ENCODE measurements at regions not wholly inside any gene's neighbourhood (a gene's known extent, or its start where the extent isn't known, plus 50 kb on each side); places are given as distances from the start of the nearest gene placed in this dataset.
"Not testable (repeated sequence)": the region's sequence is repeated elsewhere in the genome, so short reads cannot be mapped to it uniquely, and the experiment has no call there.

DNA sequence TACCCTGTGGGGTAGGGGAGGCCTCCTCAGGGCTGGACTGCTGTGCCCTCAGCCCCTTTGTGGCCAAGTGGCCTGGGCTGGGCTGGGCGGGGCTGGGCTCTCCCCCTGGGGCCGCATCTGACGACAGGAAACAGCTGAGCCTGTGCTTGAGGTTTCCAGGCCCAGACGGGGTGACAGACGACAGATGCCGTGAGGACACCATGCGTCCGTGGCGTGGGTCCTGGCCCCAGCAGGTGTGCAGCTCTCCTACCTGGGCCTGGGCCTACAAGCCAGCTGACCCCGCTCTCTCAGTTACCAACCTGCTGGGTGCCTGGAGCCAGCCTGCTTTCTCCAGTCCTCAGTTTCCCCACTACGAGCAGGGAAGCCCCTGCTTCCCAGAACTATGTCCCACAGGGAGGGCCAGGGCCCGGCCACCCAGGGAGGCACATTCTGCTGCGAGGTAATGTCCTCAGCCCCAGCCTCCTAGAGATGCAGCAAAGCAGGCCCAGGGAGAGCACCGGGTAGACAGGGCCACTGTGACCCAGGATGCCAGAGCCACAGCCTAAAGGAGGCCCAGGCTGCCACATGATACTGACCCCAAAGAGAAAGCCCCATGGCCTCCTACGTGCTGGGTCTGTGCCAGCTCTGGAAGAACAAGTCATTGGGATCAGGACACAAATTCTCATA is 181.3 kb downstream of the IGLL1 start:
- ATAC-seq (replicated peaks): no peak

DNA sequence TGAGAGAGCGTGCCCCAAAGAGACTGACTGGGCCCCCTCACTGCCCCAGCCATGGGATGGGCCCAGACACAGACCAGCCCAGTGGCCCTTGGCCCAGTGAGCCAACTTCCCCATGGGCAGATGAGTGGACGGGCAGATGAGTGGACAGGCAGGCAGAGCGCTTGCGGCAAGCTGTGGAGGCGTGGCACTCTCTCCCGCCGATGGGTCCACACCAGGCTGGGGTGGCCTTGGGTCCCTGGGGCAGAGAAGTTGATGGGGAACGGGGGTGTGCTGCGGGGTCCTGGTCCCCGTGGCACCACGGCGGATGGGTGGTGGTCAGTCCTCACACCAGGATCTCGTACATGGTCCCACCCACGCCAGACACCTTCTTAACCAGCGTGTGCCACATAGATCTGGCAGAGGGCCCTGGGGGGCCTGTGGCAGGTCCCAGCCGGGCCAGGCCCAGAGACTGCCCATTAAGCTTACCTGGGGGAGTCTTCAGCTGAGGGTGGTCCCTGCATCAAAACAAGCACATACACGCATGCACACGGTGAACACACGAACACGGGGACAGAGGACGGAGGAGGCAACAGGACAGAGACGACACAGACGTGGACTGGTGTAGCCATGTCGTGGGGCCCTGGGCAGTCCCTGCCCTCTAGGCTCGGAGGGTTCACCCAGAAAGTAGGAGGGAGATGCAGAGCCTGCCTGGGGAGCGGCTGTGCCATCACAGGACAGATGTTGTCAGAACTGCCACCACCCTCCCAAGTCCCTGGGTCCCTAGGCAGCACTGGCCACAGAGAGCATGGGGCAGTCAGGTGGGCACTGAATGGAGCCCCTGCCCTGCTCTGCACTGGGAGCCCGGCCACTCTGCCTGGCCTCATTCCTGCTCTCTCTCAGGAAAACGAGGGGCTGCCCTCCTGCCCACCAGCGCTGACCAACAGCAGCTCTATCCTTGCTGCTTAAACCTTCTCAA is 182.2 kb downstream of the IGLL1 start:
- Mint-ChIP-seq H3K36me3 (no peaks in the 10 kb centered on the region), H3K4me1 (peaks cover 0 to 7% of the 10 kb centered on the region in 2 donors), H3K4me3 (no peak overlapping the region), H3K9me3 (no peaks in the 10 kb centered on the region), H3K27me3 (no peaks in the 10 kb centered on the region), H3K27ac (no peak overlapping the region)
- ATAC-seq (replicated peaks) (no peak), DNase-seq (no peak)

More for the DNA sequence above, 181.3 kb downstream of the IGLL1 start:
- DNase-seq: no peak
- no peaks in the 10 kb centered on the region for H3K9me3 Mint-ChIP-seq
- no peak overlapping the region for H3K4me3 Mint-ChIP-seq
- H3K4me1 Mint-ChIP-seq: peaks cover 0 to 12% of the 10 kb centered on the region in 2 donors
- no peak overlapping the region for H3K27ac Mint-ChIP-seq
- no peaks in the 10 kb centered on the region for H3K36me3 Mint-ChIP-seq
- H3K27me3 Mint-ChIP-seq: peaks cover 1 to 2% of the 10 kb centered on the region in 2 donors

DNA sequence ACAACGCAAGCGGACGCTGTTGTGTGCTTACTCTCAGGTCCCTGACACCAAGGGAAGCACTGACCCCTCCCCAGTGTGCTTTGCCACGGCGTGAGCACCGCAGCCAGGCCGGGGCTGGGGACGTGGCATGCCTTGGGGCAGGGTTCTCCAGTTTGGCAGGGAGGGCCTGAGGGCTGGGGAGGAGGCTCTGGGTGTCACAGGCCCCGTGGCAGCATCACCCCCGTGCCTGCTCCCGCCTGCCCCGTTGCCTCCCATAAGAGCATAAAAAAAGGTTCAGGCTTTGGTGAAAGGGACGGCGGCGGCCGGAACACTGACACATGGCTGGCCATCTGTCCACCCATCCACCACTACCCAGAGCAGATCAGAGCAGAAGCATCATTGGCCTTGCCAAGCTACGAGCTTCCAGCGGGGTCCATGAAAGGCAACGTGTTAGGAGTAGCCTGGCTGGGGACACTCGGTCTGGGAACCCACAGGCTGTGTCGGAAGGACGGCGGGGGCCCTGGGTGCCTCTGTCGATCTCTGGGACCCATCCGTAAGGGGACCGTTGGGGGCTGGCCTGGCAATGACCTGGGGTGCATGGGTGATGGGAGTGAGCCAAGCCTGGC is 183.0 kb downstream of the IGLL1 start:
- Mint-ChIP-seq H3K4me3 (no peak overlapping the region), H3K4me1 (peaks cover 0 to 6% of the 10 kb centered on the region in 2 donors)
- ATAC-seq (replicated peaks): no peak

DNA sequence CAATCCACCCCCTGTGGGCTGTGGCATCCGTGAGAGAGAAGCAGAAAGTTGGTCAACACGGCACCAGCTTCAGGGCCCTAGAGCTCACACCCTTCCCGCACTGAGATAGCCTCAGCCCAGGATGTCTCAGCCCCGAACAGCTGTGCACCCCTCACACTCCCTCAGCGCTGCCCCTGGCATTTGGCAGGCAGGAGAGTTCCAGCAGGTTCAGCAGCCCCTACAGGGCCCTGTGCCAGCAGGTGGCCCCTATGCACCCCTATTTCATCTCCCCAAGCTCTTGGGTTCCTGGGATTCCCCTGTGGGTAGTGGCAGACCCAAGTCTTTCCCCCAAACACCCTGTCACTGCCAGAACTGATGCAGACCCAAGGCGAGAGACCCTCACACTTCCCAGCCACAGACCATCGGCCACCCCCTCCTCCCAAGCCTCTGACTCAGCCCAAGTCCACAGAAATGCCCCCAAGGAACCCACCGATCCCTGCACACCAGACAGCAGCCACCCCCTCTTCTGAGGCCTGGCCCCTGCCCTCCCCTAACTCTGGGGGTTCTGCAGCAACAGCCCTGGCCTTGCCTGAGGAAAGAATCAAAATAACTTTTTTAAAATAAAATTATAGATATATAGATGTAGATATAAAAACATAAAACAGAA is 183.6 kb downstream of the IGLL1 start:
- peaks cover 0 to 6% of the 10 kb centered on the region in 2 donors for H3K4me1 Mint-ChIP-seq
- H3K27me3 Mint-ChIP-seq: peaks cover 0 to 5% of the 10 kb centered on the region in 2 donors
- H3K9me3 Mint-ChIP-seq: no peaks in the 10 kb centered on the region
- no peak overlapping the region for H3K4me3 Mint-ChIP-seq
- no peaks in the 10 kb centered on the region for H3K36me3 Mint-ChIP-seq
- DNase-seq: no peak
- H3K27ac Mint-ChIP-seq: no peak overlapping the region
- ATAC-seq (replicated peaks): no peak

More for the DNA sequence above, 183.0 kb downstream of the IGLL1 start:
- H3K27me3 Mint-ChIP-seq: peaks cover 0 to 3% of the 10 kb centered on the region in 2 donors
- H3K9me3 Mint-ChIP-seq: no peaks in the 10 kb centered on the region
- no peaks in the 10 kb centered on the region for H3K36me3 Mint-ChIP-seq
- no peak for DNase-seq
- H3K27ac Mint-ChIP-seq: no peak overlapping the region

DNA sequence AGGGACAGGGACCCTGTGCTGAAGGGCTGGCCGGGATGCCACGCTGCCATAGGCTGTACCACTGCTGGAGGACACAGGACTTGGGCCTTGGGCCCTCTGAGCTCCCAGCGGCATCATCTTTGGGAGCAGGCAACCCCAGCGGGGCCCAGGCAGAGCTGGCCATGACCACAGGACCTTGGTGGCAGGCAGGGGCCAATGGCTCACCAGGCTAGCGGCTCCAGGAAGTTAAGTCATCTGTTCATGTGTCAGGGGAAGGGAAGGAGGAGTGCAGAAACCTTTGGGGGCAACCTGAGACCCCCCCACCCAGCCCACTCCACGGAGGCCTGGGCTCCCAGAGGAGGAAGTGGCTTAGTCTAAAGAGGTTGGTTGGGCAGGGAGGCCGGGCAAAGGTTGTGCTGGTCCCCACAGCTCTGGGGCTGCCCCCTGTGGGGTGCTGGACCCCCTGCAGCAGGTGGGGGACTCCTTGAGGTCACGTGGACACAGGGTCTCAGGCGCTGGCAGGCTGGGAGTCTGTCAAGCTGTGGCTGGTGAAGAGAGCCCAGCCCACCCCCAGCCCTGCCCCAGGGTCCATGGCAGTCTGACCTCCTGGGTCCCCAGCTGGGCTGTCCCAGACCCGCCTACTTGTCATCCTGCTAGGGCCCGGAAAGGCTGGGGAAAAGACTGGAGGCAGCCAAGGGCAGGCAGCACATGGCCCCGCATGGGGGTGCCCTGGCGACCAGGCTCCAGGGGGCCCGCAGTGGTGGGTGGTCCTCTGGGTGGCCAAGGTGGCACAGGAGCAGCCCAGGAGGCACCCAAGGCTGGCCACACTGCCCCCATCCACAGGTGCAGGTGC is 184.3 kb downstream of the IGLL1 start:
- Mint-ChIP-seq H3K27ac (no peak overlapping the region), H3K36me3 (no peaks in the 10 kb centered on the region), H3K9me3 (no peaks in the 10 kb centered on the region), H3K27me3 (peaks cover 0 to 5% of the 10 kb centered on the region in 2 donors), H3K4me3 (no peak overlapping the region), H3K4me1 (peaks cover 0 to 6% of the 10 kb centered on the region in 2 donors)
- ATAC-seq (replicated peaks) (no peak), DNase-seq (no peak)

DNA sequence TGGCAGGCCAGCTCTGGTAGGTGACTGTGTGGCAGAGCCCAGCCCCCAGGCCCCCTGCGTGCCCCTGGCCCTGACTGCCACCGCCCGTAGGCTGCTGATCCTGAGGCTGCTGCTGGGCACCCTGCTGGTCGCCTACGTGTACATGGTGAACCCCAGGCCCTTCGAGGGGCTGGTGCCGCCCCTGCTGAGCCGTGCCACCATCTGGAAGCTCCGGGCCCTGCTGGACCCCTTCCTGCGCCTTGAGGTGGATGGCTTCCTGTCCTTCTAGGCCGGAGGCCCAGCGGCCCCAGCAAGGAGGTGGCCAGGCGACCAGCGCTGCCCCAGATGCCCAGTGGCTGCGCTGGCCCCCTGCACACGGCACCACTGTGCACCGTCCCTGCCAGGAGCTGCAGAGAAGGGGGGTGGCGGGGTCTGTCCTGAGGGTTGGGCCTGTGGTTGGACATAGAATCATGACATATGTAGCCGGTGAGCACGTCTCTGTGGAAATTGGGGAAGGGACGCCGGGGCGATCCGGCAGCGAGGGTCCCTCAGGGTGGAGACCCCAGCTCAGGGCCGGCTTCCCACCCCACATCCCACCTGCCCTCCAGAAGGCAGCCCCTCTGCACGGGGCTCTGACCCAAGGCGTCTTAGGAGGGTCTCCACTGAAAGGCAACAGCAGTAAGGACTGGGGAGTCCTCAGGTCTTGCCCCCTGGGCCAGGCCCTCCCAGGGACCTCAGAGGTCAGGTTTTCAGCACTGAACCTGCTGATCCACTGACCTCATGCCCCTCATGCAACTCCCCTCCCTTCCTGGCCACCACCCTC is 185.4 kb downstream of the IGLL1 start:
- Mint-ChIP-seq H3K4me3 (no peak overlapping the region), H3K9me3 (no peaks in the 10 kb centered on the region), H3K27ac (no peak overlapping the region), H3K4me1 (peaks cover 0 to 6% of the 10 kb centered on the region in 2 donors), H3K27me3 (peaks cover 0 to 5% of the 10 kb centered on the region in 2 donors), H3K36me3 (no peaks in the 10 kb centered on the region)
- ATAC-seq (replicated peaks): no peak
- no peak for DNase-seq

DNA sequence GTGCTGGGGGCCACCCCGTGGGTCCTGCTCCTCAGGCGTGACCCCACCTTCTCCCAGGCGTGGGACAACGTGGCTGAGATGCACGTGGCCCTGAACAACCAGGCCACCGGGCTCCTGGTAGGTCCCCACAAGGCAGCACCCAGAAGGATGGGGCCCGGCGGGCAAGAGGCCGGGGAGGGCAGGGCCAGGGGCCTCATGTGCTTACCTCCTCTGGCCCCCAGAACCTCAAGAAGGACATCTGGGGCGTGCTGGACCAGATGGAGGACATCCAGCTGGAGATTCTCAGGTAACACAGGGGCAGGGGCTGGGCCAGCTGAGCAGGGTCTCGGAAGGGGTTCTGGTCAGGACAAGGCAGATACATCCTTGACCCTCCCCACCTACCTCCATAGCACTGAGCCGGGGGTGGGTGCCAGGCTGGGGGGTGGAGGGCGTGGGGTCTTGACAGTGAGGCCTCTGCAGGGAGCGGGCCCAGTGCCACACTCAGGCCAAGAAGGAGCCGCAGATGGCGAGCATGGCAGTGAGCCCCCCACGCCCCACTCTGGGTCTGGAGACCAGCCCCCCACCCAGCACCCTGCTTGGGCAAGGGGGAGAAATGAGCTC is 186.3 kb downstream of the IGLL1 start:
- Mint-ChIP-seq H3K4me3 (no peak overlapping the region), H3K27me3 (peaks cover 0 to 5% of the 10 kb centered on the region in 2 donors), H3K9me3 (no peaks in the 10 kb centered on the region), H3K36me3 (no peaks in the 10 kb centered on the region), H3K4me1 (peaks cover 0 to 2% of the 10 kb centered on the region in 2 donors), H3K27ac (no peak overlapping the region)
- no peak for ATAC-seq (replicated peaks)
- no peak for DNase-seq

DNA sequence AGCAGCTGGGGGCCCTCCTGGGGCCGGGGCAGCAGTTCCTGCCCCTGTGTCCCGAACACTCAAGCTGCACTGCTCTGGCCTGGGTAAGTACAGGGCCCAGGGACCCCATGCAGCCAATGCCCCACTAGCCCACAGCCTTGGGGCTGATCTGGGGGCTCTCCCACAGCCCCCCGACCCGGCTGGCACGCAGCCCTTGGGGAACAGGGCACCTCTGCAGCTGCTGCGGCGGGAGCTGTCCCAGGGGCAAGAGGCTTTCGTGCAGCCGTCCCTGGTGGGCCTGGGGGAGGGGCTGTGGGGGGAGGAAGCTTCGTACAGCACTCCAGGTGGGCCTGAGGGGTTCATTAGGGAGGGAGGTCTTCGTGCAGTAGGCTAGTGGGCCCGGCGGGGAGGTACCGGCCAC is 186.9 kb downstream of the IGLL1 start:
- not testable (repeated sequence) for DNase-seq; H3K4me3 Mint-ChIP-seq; H3K4me1 Mint-ChIP-seq; ATAC-seq (replicated peaks); H3K27ac Mint-ChIP-seq; H3K9me3 Mint-ChIP-seq; H3K36me3 Mint-ChIP-seq; H3K27me3 Mint-ChIP-seq

DNA sequence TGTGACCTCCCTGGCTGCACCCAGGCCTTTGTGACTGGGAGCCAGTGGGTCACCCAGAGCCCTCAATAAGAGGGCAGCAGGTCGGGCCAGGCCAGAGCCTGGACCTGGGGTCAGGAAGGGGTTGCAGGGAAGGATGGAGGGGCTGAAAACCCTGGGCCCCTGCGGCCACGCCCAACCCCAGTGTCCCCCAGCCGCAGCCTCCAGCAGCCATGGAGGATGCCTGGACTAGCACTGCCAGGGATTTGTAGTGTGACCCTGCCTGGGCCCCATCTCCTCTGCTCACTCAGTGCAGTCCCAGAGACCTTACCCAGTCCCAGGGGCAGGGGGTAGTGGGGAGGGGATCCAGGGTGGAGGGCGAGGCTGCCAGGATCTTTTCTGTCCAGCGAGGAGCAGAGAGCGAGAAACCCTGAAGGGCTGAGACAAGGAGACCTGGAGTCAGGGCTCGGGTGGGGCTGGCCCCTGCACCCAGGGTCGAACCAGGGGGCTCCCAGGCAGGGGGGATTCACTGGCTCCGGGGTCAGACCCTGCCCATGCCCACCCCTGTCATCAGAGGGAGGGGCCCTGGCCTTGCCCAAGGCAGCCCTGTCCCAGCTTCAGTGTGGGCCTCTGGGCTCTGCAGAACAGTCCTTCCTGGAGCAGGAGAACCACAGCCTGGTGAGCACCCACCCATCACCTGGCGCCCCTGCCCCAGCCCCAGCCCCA is 187.5 kb downstream of the IGLL1 start:
- Mint-ChIP-seq H3K4me1 (no peaks in the 10 kb centered on the region), H3K9me3 (no peaks in the 10 kb centered on the region), H3K27ac (no peak overlapping the region), H3K27me3 (peaks cover 0 to 5% of the 10 kb centered on the region in 2 donors), H3K36me3 (no peaks in the 10 kb centered on the region), H3K4me3 (no peak overlapping the region)
- ATAC-seq (replicated peaks) (no peak), DNase-seq (no peak)

DNA sequence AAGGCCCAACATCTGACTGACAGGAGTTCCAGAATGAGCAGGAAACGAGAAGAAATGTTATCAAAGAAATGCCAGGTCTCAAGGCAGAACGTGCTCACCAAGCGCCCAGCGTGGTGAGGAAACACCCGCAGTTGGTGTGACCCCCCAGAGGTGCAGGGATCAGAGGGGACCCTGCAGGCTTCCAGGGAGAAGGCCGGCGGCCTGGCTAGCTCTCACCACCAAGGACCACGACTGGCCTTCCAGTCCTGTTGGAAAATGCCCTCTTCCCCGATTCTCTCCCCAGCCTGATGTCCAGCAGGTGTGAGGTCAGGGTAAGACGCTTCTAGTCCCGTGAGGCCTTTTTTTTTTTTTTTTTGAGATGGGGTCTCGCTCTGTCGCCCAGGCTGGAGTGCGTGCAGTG is 189.1 kb downstream of the IGLL1 start:
- DNase-seq: no peak
- no peak overlapping the region for H3K4me3 Mint-ChIP-seq
- no peak for ATAC-seq (replicated peaks)
- peaks cover under 1 to 6% of the 10 kb centered on the region in 2 donors for H3K27me3 Mint-ChIP-seq
- H3K36me3 Mint-ChIP-seq: no peaks in the 10 kb centered on the region
- H3K27ac Mint-ChIP-seq: no peak overlapping the region
- peaks cover 0 to 3% of the 10 kb centered on the region in 2 donors for H3K4me1 Mint-ChIP-seq
- H3K9me3 Mint-ChIP-seq: no peaks in the 10 kb centered on the region

DNA sequence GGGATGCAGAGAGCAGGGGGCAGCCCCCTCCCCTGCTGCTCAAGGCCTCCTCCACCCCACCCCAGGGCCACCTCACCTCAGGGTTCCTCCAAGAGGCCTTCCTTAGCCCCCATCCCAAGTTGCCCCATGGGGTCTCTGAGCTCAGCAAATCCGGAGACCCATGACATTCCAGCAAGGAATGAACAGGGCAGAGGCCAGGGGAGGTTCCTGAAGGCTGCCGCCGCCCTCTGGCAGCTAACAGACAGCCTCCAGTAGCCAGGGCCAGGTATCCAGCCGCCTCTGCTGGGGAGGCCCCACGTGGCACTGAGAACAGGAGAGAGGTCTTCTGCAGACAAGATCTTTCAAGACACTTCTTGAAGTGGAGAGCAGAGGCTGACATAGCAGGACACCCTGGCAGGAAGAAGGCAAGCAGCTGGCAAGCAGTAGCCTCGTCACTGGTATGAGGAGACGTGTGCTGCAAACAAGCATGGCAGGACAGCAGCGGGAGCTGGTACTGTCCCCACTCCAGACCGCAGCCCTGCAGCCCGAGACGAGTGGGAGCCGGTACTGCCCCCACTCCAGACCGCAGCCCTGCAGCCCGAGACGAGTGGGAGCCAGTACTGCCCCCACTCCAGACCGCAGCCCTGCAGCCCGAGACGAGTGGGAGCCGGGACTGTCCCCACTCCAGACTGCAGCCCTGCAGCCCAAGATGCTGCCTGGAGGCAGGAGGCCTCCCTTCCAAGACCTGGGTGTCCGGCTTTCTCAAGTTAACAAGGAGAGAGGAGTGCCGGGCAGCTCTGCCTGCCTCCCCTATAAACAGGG is 190.6 kb downstream of the IGLL1 start:
- Mint-ChIP-seq H3K9me3 (no peaks in the 10 kb centered on the region), H3K4me3 (no peak overlapping the region), H3K27me3 (peaks cover 5 to 19% of the 10 kb centered on the region in 2 donors), H3K27ac (no peak overlapping the region), H3K36me3 (no peaks in the 10 kb centered on the region), H3K4me1 (peaks cover 0 to 6% of the 10 kb centered on the region in 2 donors)
- DNase-seq: no peak
- ATAC-seq (replicated peaks): no peak

Data from stimulated activated naive B cell treated with anti-CD40 and anti-IgM and Interleukin-4, amounts not matched to agents 10 μg/mL and 1 μg/mL and 100 μg/mL, for 72 hours (primary cell).